ENCODE measurements at regions not wholly inside any gene's neighbourhood (a gene's known extent, or its start where the extent isn't known, plus 50 kb on each side); places are given as distances from the start of the nearest gene placed in this dataset.

- Histone ChIP-seq H3K4me3 (ENCODE audit: low read length in 2 of 2) (no peak overlapping the region), H3K27me3 (ENCODE audit: control insufficient read depth in 3 of 3, insufficient read depth in 3 of 3, low read depth in 1 of 3, low read length in 3 of 3) (no peaks in the 10 kb centered on the region), H3K79me1 (ENCODE audit: low read depth, low read length) (no peaks in the 10 kb centered on the region), H2BK120ac (ENCODE audit: low read depth, low read length) (no peak overlapping the region), H3K4me1 (ENCODE audit: control insufficient read depth in 2 of 2, insufficient read depth in 1 of 2, low read depth in 1 of 2, low read length in 2 of 2) (no peaks in the 10 kb centered on the region), H3K18ac (ENCODE audit: low read length) (no peak overlapping the region), H4K91ac (ENCODE audit: low read depth, low read length, poor library complexity) (no peak overlapping the region), H3K36me3 (replicated peaks in 1 of 2; ENCODE audit: control insufficient read depth in 2 of 2, insufficient read depth in 2 of 2, low read length in 2 of 2) (no peaks in the 10 kb centered on the region), H2AK5ac (ENCODE audit: low read depth, low read length) (no peak overlapping the region), H3K23ac (ENCODE audit: low read depth, low read length, poor library complexity) (no peak overlapping the region), H2AFZ (ENCODE audit: low read length) (no peak overlapping the region), H3K27ac (replicated peaks; ENCODE audit: low read length) (no peak overlapping the region), H3K9me3 (replicated peaks in 1 of 2; ENCODE audit: control insufficient read depth in 2 of 2, insufficient read depth in 1 of 2, low read depth in 1 of 2, low read length in 2 of 2) (no peaks in the 10 kb centered on the region), H2BK12ac (ENCODE audit: low read length) (no peak overlapping the region), H2BK15ac (ENCODE audit: low read length) (no peak overlapping the region), H3K14ac (ENCODE audit: low read length) (no peak overlapping the region), H4K8ac (ENCODE audit: low read depth, low read length) (no peak overlapping the region), H3K4me2 (ENCODE audit: insufficient read depth, low read length, poor library complexity, severe bottlenecking) (no peak overlapping the region), H2BK5ac (ENCODE audit: low read length) (no peak overlapping the region), H3K4ac (ENCODE audit: low read length) (no peak overlapping the region), H3K9ac (ENCODE audit: low read depth, low read length, poor library complexity) (no peak overlapping the region)
- DNase-seq (ENCODE audit: low spot score), result no peak
- WGBS, 2 donors (ENCODE audit: extremely low coverage in 2 of 2, insufficient read length in 2 of 2, insufficient replicate concordance in 1 of 2), result no CpG with 5 or more reads among the region's 3 CpGs
These were observed 90.3 kb upstream of the TMEM17 start for GRCh38 chr2:62596061-62596921.

GRCh38 chr2:62595474-62595873 lies 89.5 kb upstream of the TMEM17 start:
- DNase-seq (ENCODE audit: low spot score), result no peak
- no peaks in the 10 kb centered on the region for H3K4me1 ChIP-seq (ENCODE audit: control insufficient read depth in 2 of 2, insufficient read depth in 1 of 2, low read depth in 1 of 2, low read length in 2 of 2)

GRCh38 chr2:62593825-62594224 lies 87.8 kb upstream of the TMEM17 start:
- no peak overlapping the region for H2AK5ac ChIP-seq (ENCODE audit: low read depth, low read length)
- H3K79me1 ChIP-seq (ENCODE audit: low read depth, low read length), result no peaks in the 10 kb centered on the region
- H2BK5ac ChIP-seq (ENCODE audit: low read length), result no peak overlapping the region
- H3K4ac ChIP-seq (ENCODE audit: low read length), result no peak overlapping the region
- no CpG with 5 or more reads among the region's 3 CpGs for WGBS, 2 donors (ENCODE audit: extremely low coverage in 2 of 2, insufficient read length in 2 of 2, insufficient replicate concordance in 1 of 2)
- no peak overlapping the region for H3K9ac ChIP-seq (ENCODE audit: low read depth, low read length, poor library complexity)
- H2BK15ac ChIP-seq (ENCODE audit: low read length), result no peak overlapping the region
- no peak overlapping the region for H2AFZ ChIP-seq (ENCODE audit: low read length)
- H3K27ac ChIP-seq (replicated peaks; ENCODE audit: low read length), result no peak overlapping the region
- H3K4me2 ChIP-seq (ENCODE audit: insufficient read depth, low read length, poor library complexity, severe bottlenecking), result no peak overlapping the region
- H3K4me1 ChIP-seq (ENCODE audit: control insufficient read depth in 2 of 2, insufficient read depth in 1 of 2, low read depth in 1 of 2, low read length in 2 of 2), result peaks cover 0 to 2% of the 10 kb centered on the region in 2 donors
- H3K14ac ChIP-seq (ENCODE audit: low read length), result no peak overlapping the region
- no peaks in the 10 kb centered on the region for H3K36me3 ChIP-seq (replicated peaks in 1 of 2; ENCODE audit: control insufficient read depth in 2 of 2, insufficient read depth in 2 of 2, low read length in 2 of 2)
- DNase-seq (ENCODE audit: low spot score), result no peak
- no peak overlapping the region for H4K91ac ChIP-seq (ENCODE audit: low read depth, low read length, poor library complexity)
- H3K4me3 ChIP-seq (ENCODE audit: low read length in 2 of 2), result no peak overlapping the region
- H2BK12ac ChIP-seq (ENCODE audit: low read length), result no peak overlapping the region
- no peaks in the 10 kb centered on the region for H3K9me3 ChIP-seq (replicated peaks in 1 of 2; ENCODE audit: control insufficient read depth in 2 of 2, insufficient read depth in 1 of 2, low read depth in 1 of 2, low read length in 2 of 2)
- H3K18ac ChIP-seq (ENCODE audit: low read length), result no peak overlapping the region
- no peaks in the 10 kb centered on the region for H3K27me3 ChIP-seq (ENCODE audit: control insufficient read depth in 3 of 3, insufficient read depth in 3 of 3, low read depth in 1 of 3, low read length in 3 of 3)
- H2BK120ac ChIP-seq (ENCODE audit: low read depth, low read length), result no peak overlapping the region
- H4K8ac ChIP-seq (ENCODE audit: low read depth, low read length), result no peak overlapping the region
- no peak overlapping the region for H3K23ac ChIP-seq (ENCODE audit: low read depth, low read length, poor library complexity)

More at GRCh38 chr2:62595474-62595873, 89.5 kb upstream of the TMEM17 start:
- H3K4me3 ChIP-seq (ENCODE audit: low read length in 2 of 2), result no peak overlapping the region
- H3K14ac ChIP-seq (ENCODE audit: low read length), result no peak overlapping the region
- no peak overlapping the region for H4K8ac ChIP-seq (ENCODE audit: low read depth, low read length)
- no peak overlapping the region for H4K91ac ChIP-seq (ENCODE audit: low read depth, low read length, poor library complexity)
- H3K9ac ChIP-seq (ENCODE audit: low read depth, low read length, poor library complexity), result no peak overlapping the region
- H3K9me3 ChIP-seq (replicated peaks in 1 of 2; ENCODE audit: control insufficient read depth in 2 of 2, insufficient read depth in 1 of 2, low read depth in 1 of 2, low read length in 2 of 2), result no peaks in the 10 kb centered on the region
- no peak overlapping the region for H2BK12ac ChIP-seq (ENCODE audit: low read length)
- no peak overlapping the region for H2AK5ac ChIP-seq (ENCODE audit: low read depth, low read length)
- H2AFZ ChIP-seq (ENCODE audit: low read length), result no peak overlapping the region
- H3K27ac ChIP-seq (replicated peaks; ENCODE audit: low read length), result no peak overlapping the region
- no peaks in the 10 kb centered on the region for H3K36me3 ChIP-seq (replicated peaks in 1 of 2; ENCODE audit: control insufficient read depth in 2 of 2, insufficient read depth in 2 of 2, low read length in 2 of 2)
- H3K79me1 ChIP-seq (ENCODE audit: low read depth, low read length), result no peaks in the 10 kb centered on the region
- H3K18ac ChIP-seq (ENCODE audit: low read length), result no peak overlapping the region
- H2BK15ac ChIP-seq (ENCODE audit: low read length), result no peak overlapping the region
- no peak overlapping the region for H3K4me2 ChIP-seq (ENCODE audit: insufficient read depth, low read length, poor library complexity, severe bottlenecking)
- H3K27me3 ChIP-seq (ENCODE audit: control insufficient read depth in 3 of 3, insufficient read depth in 3 of 3, low read depth in 1 of 3, low read length in 3 of 3), result no peaks in the 10 kb centered on the region
- H2BK5ac ChIP-seq (ENCODE audit: low read length), result no peak overlapping the region
- no peak overlapping the region for H3K4ac ChIP-seq (ENCODE audit: low read length)
- no peak overlapping the region for H2BK120ac ChIP-seq (ENCODE audit: low read depth, low read length)
- no CpG with 5 or more reads among the region's 3 CpGs for WGBS, 2 donors (ENCODE audit: extremely low coverage in 2 of 2, insufficient read length in 2 of 2, insufficient replicate concordance in 1 of 2)
- no peak overlapping the region for H3K23ac ChIP-seq (ENCODE audit: low read depth, low read length, poor library complexity)

GRCh38 chr2:62591491-62591890 lies 85.5 kb upstream of the TMEM17 start:
- H3K18ac ChIP-seq (ENCODE audit: low read length), result no peak overlapping the region
- H2BK5ac ChIP-seq (ENCODE audit: low read length), result no peak overlapping the region
- H2BK12ac ChIP-seq (ENCODE audit: low read length), result no peak overlapping the region
- no peak overlapping the region for H3K9ac ChIP-seq (ENCODE audit: low read depth, low read length, poor library complexity)
- H3K4me1 ChIP-seq (ENCODE audit: control insufficient read depth in 2 of 2, insufficient read depth in 1 of 2, low read depth in 1 of 2, low read length in 2 of 2), result peaks cover 0 to 2% of the 10 kb centered on the region in 2 donors
- H3K9me3 ChIP-seq (replicated peaks in 1 of 2; ENCODE audit: control insufficient read depth in 2 of 2, insufficient read depth in 1 of 2, low read depth in 1 of 2, low read length in 2 of 2), result peaks cover 0 to 2% of the 10 kb centered on the region in 2 donors
- H3K23ac ChIP-seq (ENCODE audit: low read depth, low read length, poor library complexity), result no peak overlapping the region
- no peak overlapping the region for H3K4me2 ChIP-seq (ENCODE audit: insufficient read depth, low read length, poor library complexity, severe bottlenecking)
- no peak overlapping the region for H2AFZ ChIP-seq (ENCODE audit: low read length)
- no peak overlapping the region for H3K4me3 ChIP-seq (ENCODE audit: low read length in 2 of 2)
- no peak overlapping the region for H4K8ac ChIP-seq (ENCODE audit: low read depth, low read length)
- H3K27ac ChIP-seq (replicated peaks; ENCODE audit: low read length), result no peak overlapping the region
- H3K79me1 ChIP-seq (ENCODE audit: low read depth, low read length), result no peaks in the 10 kb centered on the region
- WGBS, 2 donors (ENCODE audit: extremely low coverage in 2 of 2, insufficient read length in 2 of 2, insufficient replicate concordance in 1 of 2), result no CpG with 5 or more reads among the region's 1 CpG
- no peaks in the 10 kb centered on the region for H3K27me3 ChIP-seq (ENCODE audit: control insufficient read depth in 3 of 3, insufficient read depth in 3 of 3, low read depth in 1 of 3, low read length in 3 of 3)
- H2BK15ac ChIP-seq (ENCODE audit: low read length), result no peak overlapping the region
- H4K91ac ChIP-seq (ENCODE audit: low read depth, low read length, poor library complexity), result no peak overlapping the region
- no peaks in the 10 kb centered on the region for H3K36me3 ChIP-seq (replicated peaks in 1 of 2; ENCODE audit: control insufficient read depth in 2 of 2, insufficient read depth in 2 of 2, low read length in 2 of 2)
- no peak overlapping the region for H2BK120ac ChIP-seq (ENCODE audit: low read depth, low read length)
- no peak for DNase-seq (ENCODE audit: low spot score)
- no peak overlapping the region for H3K14ac ChIP-seq (ENCODE audit: low read length)
- no peak overlapping the region for H2AK5ac ChIP-seq (ENCODE audit: low read depth, low read length)
- no peak overlapping the region for H3K4ac ChIP-seq (ENCODE audit: low read length)

All from neuronal stem cell (in vitro differentiated cells).